Fibroblast of mammary gland (primary cell): ENCODE measurements at regions not wholly inside any gene's neighbourhood (a gene's known extent, or its start where the extent isn't known, plus 50 kb on each side); places are given as distances from the start of the nearest gene placed in this dataset.

Source experiments
- DNase-seq: peaks from one replicate; pipeline ENCODE4 v3.0.0-alpha.2; 2010; ENCODE audit warnings: low read depth
- H3K4me3 ChIP-seq: 2 replicates; pipeline ENCODE4 v1.5.1; 2011; ENCODE audit warnings: low read depth, mild to moderate bottlenecking, low read length, moderate library complexity; ENCODE audit not compliant: control insufficient read depth
- CTCF ChIP-seq: conservative IDR thresholded peaks from 2 replicates; pipeline ENCODE4 v1.5.1; 2011; ENCODE audit warnings: low read depth, low read length, inconsistent platforms; ENCODE audit not compliant: control insufficient read depth, insufficient read depth

DNA sequence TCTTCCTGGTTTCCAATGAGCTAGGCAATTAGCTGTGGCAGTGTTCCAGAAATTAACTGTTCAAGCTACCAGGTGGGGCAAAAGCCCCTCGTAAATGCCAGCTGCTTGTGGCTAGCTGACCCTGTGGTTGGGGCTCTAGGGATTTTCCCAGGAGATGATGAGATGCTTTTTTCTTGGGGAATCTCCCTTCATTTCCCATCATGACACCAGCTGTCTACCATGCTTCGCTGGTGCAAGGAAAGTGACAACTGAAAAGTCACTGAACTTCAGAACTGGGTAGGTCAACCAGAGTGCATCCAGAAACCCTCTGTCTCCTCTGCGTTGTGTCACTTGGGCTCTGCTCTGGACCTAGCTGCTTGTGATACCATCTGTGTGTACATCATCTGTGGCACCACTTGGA, 386.5 kb upstream of the DCC start:
- no peak for TF ChIP-seq CTCF
- H3K4me3 ChIP-seq = no peak overlapping the region
- DNase-seq = no peak

DNA sequence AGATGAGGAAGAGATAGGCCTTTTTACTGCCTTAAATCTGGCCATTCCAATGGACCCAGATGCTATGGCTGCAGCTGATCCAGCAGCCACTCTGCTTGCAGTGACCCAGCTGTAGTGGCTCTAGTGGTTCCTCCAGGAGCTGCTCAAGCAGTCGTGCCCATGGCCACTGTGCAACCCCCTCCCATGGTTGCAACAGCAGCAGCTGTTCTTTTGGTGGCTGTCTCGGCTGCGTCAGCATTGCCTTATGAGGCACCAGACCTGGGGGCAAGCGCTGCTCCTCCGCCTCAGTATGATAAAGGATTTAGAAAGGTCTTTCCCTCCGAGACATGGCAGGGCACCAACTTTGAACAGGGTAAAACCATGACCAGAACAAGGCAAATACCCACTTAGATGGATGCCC, 384.9 kb upstream of the DCC start:
- TF ChIP-seq CTCF = no peak
- no peak overlapping the region for H3K4me3 ChIP-seq
- no peak for DNase-seq

- DNase-seq = no peak
- TF ChIP-seq CTCF = no peak
These were observed 383.0 kb upstream of the DCC start for GRCh38 chr18:51957001-51957400.

DNA sequence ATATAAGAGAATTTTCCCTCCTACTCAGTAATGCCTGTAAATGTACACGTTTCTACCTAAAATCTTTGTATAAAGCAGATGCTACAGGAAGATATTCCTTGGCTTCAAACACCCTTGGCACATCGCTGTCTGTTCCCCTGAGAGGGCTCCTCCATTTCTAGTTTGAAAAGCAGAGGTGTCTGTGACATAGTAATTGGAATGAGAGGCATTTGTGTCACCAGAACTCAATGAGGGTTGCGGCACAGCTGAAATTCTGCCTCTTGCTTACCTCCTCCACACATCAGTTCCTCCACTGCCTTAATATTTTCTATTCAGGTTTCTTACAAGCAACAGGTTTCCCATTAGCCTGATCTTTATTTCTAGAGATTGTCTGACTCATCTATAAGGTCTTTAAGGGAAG, 359.9 kb upstream of the DCC start:
- no peak for DNase-seq
- H3K4me3 ChIP-seq = no peak overlapping the region
- no peak for TF ChIP-seq CTCF

More at GRCh38 chr18:51957001-51957400, 383.0 kb upstream of the DCC start:
- H3K4me3 ChIP-seq = no peak overlapping the region

- no peak for TF ChIP-seq CTCF
- DNase-seq = no peak
These were observed 351.7 kb upstream of the DCC start for GRCh38 chr18:51988277-51988676.

DNA sequence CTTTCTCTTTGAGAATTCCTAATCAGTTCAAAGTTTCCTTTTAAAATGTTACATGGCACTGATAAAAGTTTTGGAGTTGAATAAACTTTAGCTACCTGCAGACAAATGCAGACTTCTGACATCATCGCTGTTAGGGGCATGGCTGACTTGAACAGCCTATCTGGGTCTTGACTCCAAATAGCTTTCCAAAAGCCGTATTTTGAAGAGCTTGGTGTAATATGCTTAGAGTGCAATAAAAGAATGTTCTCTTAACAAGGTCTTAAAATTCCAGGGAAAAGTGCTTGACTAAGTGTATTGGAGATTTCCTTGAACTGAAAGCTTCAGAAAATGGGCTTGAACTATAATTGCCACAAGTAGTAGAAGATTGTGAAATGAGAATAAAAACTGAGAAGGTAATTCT, 342.9 kb upstream of the DCC start:
- DNase-seq = no peak
- TF ChIP-seq CTCF = no peak

More at GRCh38 chr18:51988277-51988676, 351.7 kb upstream of the DCC start:
- H3K4me3 ChIP-seq = no peak overlapping the region

DNA sequence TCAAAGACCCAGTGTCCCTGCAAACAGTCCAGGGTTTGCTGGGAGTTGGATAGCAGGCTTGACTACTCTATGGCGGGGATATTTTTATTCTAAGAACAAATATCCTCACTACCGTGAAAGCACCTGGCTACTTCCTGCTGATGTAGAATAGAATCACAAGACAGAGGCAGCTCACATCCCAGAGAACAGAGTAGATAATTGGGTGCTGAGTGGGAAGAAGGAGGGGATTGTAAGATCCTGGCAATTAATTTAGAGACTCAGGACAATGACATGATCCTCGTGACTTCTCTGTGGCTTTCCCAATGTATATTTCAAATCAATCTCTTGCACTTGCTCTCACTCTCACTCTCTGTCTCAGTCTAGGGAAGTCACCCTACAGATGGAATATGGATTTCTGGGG, 341.9 kb upstream of the DCC start:
- no peak overlapping the region for H3K4me3 ChIP-seq
- no peak for TF ChIP-seq CTCF
- no peak for DNase-seq

More for the DNA sequence above, 342.9 kb upstream of the DCC start:
- no peak overlapping the region for H3K4me3 ChIP-seq
